Putamen (tissue), 1 donor: ENCODE measurements at regions not wholly inside any gene's neighbourhood (a gene's known extent, or its start where the extent isn't known, plus 50 kb on each side); places are given as distances from the start of the nearest gene placed in this dataset.

Source experiments
- DNase-seq: peaks from one replicate; pipeline ENCODE4 v3.0.0-alpha.2; 2016; ENCODE audit warnings: low spot score

DNA sequence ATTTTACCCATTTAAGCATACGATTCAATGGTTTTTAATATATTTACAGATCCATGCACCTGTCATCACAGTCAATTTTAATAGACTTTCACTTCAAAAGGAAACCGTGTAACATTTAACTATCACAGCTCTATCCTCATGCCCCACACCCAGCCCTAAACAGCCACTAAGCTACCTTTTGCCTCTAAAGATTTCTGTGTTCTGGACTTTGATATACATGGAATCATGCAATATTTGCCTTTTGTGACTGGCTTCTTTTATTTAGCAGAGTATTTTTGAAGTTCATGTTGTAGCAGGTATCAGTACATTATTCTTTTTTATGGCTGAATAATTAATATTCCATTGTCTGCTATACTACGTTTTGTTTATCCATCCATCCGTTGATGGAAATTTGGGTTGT is 50.3 kb upstream of the STX16 start:
- DNase-seq, result no peak

DNA sequence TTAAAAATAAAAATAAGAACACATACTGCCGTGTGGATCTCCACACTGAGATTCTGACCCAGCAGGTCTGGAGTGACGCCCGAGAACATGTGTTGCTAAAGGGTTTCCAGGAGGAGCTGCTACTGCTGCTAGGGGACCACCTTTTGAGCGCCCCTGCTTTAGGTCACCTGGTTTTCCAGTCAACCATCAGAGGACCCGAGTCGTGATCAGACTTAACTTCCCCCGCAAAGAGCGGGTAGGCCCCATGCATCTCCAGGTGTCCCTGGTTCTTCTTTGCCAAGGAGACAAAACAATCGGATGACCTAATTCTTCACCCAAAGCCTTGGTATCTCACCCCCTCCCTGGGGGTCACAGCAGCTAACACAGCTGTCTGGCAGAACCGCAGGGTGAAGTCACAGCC is 51.1 kb upstream of the STX16 start:
- DNase-seq, result no peak

DNA sequence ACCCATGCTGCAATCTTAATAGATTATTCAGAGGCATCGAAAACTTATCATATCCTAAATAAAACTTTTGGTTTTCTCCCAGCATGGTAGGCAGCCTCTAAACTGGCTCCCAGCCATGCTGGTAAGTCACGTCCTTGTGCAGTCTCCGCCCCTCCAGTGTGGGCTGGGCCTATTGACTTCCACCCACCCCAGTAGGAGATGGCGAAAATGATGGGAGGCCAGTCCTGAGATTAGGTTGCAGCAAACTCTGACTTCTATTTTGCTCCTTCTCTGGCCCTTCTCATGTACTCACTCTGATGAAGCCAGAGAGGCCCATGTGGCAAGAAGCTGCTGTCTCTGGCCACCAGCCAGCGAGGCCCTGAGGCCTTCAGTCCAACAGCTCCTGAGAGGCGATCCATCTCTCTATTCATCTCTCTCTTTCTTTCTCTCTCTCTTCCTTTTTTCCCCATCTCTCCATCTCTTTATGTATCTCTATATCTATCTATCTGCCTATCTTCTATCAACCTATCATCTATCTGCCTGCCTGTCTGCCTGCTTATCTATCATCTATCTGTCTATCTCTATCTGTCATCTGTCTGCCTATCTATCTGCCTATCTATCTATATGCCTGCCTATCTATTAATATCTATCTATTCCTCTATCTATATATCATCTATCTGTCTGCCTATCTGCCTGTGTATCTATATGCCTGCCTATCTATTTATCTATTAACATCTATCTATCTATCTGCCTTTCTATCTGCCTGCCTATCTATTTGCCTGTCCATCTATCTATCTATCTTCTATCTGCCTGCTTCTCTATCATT is 52.7 kb upstream of the STX16 start:
- DNase-seq, result no peak

DNA sequence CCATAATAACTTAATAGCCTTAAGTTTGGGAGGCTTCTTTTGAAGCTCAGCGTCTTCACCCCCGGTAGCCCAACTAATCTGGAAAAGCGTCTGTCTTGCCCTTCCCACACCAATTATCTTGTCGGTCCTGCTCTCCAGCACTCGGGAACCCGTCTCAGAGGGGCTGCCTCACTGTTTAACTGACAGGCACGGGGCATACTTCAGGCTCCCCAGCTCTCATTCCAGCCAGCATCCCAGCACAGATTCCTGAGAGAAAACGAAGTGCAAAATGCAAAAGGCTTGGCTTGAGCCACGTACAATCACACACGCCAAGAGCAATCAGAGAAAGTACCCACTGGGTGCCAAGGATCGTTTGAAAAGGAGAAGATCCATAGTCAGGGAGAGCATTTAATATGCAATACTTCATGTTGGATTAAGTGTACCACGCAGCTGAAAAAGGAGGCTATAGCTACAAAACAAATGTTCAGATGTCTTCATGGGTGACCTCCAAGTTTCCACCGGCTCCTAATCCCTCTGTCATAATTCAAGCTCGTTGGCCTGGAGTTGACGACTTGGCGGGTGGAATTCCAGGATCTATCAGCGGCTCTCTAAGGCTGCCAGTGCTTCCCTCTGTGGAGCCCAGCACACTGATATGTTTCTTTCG is 53.7 kb upstream of the STX16 start:
- no peak for DNase-seq

DNA sequence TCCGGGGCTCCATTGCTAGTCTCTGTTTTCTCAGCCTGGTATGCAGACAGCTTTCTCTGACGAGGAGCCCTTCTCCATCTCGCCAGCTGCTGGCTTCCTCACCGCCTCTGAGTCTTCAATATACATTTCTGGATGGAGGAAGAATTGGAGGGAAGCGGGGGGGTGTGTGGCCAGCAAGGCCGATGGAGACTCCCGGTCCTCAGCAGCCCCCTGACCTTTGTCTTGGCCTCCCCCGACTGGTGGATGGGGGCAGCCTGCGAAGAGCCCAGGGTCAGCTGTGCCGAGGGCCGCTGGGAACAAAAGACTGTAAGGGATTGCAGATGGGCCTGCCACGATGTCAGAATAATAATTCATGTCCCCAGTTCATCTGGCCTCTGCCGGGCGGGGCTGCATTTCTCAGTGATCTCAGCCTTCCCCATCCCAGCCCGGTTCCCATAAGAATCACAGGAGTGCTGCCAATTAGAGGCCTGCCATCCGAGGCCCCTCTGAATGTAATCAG is 54.3 kb upstream of the STX16 start:
- DNase-seq, result peak; percentile 70

DNA sequence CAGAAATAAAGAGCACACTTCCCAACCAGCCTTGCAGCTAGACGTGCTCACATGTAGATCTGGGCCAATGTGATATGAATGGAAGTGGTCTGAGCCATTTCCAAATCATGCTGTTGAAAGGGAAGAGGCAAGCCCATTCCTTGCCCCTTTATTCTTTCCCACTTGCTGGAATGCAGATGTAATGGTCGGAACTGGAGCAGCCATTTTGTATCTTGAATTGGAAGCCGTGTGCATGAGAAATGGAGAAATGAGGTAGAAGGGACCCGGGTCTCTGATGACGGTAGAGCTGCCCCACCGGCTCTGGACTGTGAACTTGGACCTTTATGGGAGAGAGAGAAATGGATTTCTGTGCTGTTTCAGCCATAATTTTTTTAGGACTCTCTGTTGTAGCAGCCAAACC is 54.8 kb upstream of the STX16 start:
- DNase-seq, result no peak

DNA sequence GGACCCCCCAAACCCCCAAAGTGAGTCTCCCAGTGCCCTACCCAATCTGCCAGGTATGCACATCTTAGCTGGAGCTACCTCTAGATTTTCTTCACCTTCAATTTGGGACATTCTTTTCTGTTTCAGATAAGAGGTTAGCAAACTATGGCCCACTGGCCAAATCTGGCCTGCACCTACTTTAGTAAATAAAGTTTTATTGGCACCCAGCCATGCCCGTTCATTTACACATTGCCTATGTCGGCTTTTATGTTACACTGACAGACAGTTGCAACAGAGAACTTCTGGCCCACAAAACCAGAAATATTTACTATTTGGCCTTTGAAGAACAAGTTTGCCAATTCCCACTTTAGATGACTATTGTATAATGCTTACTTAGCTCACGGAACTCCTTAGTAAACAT is 55.9 kb upstream of the STX16 start:
- no peak for DNase-seq

DNA sequence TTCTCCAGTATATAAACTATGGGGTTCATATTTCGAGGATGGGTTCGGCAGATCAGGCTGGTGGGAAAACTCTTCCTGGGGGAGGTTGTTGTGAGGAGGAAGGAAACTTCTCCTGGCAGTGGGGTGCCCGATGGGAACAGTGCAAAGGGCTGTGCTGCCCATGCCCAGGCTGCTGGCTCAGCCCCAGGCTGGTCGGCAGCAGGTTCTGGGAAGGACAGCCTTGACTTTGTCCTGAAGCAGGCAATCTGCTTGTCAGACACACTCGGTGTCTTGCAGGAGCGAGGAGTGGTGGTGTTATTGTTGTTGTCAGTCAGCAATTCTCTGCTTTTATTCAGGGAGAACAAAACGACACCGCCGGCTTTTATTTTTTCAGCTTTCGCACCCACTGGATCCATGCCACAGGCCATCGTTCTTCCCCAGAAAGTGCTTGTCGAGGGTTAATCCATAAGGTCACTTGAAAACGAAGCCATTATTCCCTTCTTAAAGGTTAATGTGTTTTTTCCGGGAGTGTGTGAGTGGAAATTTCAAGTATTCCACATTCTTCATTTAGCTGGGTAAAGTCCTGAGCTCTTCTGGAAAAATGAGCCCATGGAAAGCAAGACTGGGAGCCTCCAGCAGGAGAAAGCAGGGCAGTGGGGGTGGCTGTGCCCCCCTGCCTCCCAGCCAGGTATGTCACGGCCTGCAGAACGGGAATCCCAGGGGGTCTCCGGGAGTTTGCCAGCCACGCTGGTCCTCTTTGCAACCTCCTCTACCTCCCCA is 57.0 kb upstream of the STX16 start:
- DNase-seq, result no peak

DNA sequence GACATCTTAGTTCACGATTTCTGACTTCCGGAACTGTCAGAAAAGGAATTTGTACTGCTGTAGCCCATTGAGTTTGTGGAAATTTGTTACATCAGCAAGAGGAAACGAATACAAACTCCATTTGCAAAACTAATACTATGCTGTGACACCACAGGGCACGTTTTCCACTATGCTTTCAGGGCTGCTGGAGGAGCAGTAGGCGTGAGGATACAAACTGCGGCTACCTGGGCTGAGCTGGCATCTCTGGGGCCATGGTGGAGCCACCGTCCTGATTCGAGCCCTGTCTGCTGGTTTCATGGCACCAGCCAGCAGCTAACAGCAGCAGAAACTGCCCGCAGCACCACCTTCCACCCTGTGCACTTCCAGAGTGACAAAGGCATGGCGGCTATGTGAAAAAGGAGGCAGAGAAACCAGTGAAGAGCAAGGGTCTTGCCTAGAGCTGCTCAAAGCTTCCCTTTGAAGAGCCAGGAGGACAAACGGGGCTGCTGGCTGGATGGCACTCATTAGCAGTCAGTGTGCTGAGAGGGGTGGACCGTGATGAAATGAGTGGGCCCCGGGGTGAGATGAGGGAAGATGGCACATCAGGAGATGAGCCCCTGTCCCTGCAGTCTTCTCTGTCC is 58.9 kb upstream of the STX16 start:
- no peak for DNase-seq

DNA sequence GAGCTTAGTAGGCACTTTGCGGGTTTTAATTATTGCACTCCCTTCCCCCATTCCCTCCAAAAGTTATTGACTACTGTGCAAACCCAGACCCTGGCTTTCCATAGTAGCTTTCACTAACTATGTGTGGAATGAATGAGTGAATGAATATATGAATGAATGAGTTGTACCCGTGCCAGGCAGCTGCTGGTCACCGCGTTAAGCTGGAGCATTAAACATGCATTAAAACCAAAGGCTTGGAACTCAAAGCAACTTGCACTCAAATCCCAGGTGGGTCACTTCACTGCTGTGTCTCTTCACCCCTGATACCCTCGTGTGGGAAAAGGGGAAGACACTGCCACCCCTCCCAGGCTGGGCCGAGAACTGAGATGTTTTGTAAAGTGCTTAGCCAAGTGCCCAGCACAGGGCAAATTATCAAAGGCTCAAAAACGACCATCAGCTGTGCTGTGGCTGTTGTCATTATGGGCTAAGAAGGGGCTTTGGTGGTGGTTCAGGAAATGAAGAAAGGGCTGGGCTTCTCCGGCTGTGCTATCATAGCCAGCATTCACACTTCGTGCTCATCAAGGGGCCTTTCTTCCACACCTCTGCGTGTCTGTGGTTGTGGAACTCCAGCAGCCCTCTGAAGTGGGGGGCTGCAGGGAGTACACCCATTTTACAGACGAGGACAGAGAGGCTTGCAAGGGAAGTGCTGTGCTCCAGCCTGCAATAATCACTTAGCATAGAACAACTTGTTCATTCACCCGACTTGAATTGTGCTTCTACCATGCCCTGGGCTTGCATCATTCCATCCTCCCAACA is 60.2 kb upstream of the STX16 start:
- no peak for DNase-seq

DNA sequence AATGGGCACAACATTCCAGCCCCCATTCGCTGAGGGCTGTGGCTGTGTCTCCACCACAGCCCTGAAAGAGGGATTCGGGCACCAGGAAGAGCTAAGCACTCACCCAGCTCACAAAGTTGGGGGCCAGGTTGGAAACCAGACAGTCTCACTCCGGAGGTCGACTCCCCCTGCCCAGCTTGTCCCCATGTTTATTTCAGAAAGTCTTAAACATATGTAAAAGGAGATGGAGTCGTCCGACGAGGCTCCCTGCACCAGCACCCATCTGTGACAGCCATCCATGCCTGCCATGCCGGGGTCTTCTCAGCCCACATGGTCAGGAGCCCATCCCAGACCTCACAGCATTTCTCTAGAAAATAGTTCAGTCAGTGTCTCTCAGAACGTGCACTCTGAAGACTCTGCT is 63.6 kb upstream of the STX16 start:
- no peak for DNase-seq

DNA sequence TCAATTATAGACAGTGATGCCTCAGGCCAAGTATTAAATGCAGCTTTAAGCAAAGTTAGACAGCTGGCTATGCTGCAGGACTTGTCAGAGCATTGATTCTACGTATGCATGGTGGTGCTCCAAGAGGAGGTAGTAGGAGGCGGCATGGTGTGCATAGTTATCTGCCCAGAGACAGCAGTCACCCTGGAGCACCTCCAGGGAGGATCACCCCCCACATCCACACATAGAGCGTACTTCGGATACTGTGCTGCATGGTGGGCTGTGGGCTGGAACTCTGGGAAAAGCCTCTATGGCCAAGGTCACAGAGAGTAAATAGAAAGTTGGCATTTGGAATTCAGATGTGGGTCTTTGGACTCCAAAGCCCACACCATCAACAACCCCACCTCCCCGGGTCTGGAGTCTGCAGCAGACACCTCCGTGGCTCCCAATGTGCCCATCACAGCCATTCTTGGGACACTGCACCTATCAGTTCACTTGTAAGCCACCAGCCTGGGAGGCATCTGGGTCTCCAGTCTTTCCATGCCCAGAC is 64.5 kb upstream of the STX16 start:
- no peak for DNase-seq

DNA sequence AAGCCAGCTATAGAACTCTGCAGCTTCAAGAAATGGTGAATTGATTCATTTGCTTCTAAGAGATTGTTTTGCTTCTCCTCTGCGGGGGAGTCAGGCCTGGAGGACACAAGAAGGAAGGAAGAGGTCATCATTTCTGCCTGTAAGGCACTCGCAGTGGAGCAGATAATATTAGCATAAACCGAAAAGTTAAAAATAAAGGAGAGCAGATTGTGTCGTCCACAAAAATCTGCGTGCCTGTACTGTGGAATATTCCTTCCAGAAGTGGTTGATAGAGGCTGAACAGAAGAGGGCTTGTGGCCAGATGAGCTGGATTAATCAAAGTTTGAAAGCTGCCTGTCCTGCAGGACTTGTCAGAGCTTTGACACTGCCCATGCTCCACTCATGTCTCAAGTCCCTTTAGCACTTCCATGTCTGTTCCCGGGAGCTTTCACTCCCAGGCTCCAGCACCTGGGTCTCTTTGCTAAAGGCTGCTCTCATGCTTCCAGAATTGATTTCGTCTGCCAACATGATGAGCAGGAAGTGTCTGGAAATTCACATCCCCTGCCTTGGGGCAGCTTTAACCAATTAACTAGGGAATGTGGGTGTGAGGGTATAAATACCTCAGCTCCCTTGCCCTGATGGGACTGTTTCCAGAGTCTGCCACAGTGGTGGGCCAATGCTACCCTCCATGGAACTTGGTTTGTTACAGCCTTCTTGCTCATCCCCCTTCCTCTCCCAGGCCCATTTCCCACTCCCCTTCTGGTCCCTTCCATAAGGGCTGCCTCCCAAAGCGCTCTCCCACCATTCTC is 65.1 kb upstream of the STX16 start:
- DNase-seq, result no peak

DNA sequence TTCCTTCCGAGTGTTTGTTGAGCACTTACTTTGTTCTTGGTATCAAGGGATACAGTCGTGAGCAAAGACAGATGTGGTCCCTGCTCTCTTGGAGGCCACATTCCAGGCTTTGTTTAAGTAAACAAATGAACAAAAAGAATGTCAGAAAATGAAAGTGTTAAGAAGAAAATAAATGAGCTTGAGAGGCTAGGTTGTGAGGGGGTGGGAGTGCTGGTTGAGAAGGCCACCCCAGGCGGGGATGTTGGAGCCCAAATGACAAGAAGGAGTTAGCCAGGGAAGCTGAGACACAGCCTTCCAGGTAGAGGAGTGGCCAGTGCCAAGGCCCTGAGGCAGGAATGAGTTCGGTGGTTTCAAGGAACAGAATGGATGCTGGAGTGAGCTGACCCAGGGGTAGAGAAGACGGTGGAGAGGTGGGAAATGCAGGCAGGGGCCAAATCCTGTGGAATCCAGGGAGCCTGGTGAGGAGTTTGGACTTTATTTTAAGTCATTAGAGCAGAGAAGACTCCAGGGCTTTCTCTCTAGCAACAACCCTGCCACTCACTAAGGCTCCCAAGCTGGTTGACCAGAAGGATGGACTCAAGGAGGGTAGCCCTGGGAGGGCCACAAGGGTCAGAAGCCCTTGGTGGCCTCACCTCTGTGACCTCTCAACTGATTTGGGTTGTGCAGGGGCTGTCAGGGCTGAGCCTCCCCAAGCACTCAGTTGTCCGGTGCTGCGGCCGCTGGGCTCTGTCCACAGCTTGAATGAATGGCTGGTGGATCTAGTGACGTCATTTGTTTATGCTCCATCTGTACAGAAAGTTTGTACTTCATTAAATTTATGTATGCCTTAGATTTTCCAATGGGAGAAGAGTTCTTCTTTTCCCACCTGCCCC is 66.0 kb upstream of the STX16 start:
- no peak for DNase-seq

DNA sequence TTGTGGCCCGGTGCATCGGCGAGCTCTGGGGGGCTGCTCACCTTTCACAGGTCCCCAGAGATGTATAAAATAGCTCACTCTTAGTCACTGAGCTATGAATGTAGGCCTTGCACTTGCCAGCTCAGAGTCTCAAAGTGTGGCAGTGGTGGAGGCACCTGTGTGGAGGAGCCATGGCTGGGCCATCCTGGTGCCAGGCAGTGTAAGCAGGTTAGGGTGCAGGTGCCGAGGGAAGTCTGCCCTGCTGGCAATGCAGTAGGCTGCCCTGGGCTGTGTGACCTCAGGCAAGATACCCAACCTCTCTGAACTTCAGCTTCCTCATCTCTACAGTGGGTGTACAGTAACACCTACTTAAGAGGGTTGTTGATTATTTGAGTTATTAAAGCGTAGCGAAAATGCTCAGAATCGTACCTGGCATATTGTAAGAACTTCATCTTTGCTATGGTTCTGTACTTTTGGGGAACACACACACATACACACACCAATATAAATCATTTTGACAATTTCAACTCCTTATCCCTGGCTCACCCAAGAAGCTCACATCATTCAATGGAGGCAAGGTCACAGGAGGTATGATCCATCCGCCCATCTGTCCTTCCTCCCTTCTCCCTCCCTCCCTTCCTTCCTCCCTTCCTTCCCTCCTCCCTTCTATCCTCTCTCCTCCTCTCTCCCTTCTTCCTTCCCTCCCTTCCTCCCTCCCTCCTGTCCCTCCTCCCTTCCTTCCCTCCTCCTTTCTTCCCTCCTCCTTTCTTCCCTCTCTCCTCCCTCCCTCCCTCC is 66.8 kb upstream of the STX16 start:
- no peak for DNase-seq

DNA sequence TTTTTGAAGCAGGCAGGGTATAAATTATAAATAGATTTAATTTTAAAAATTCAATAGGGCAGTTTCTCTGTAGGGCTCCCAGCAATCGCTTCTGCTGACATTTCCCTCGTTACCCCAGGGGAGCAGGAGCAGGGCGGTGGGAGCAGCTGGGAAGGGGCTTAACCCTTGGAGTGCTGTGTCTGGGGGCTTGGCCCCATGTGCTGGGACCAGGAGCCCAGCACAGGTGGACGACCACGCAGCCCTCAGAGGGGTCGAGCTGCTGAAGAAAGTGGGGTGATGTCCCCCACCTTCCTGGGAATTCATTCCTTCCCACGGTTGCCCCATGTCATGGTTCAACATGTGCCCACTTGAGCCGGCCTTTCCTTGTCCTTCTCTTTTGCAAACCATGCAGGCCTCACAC is 67.5 kb upstream of the STX16 start:
- no peak for DNase-seq

DNA sequence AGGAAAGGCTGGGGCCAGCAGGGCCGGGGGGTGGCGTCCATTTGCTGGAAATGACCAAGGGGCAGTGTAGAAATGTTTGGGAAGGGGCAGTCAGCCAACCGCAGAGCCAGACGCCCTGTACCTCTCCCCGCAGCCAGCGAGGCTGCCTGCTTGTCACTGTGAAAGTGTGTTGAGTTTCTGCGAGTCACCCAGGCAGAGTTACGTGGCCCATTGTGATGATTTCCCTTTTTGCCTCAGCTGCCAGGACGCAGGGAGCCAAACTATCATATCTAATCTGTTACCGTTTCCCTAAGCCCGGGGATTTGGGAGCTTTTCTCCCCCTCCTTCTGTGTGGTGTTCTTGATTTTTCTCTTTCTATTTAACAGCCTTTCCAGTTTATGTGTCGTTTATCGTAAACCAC is 67.9 kb upstream of the STX16 start:
- no peak for DNase-seq

DNA sequence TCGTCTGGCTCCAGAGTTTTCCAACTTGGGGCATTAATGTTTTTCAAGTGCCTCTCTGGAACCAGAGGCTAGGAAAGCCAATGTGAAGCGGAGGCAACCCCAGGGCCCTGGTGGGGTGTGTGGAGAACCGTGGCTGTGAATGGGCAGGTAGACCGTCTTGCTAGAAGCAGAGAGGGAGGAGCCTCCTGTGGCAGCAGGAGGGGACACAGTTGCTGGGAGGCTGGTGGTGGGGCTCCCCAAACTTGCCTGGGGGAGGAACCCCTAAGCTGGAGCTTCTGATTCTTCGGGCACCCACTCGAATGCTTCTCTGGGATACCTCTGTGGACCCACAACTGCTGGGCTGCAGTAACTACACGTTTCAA is 65.3 kb upstream of the APCDD1L start:
- DNase-seq, result no peak
